A549 (cell line): ENCODE measurements at regions not wholly inside any gene's neighbourhood (a gene's known extent, or its start where the extent isn't known, plus 50 kb on each side); places are given as distances from the start of the nearest gene placed in this dataset.

ENCODE experiments used
- CTCF ChIP-seq: fragments of >200 bp; sonication (Bioruptor Twin); formaldehyde crosslinking; IDR thresholded peaks from 3 replicates; pipeline ENCODE4 v1.5.1; 2016
- ESRRA ChIP-seq: fragments of 150-350 bp; IDR thresholded peaks from 2 replicates; pipeline ENCODE4 v1.6.1; 2014; ENCODE audit warnings: mild to moderate bottlenecking, low read length, borderline replicate concordance
- POLR2A ChIP-seq: IDR thresholded peaks from 2 replicates; pipeline ENCODE4 v1.6.1; 2012; ENCODE audit warnings: mild to moderate bottlenecking, low read length

- TF ChIP-seq POLR2A = no peak
- no peak for TF ChIP-seq ESRRA
- TF ChIP-seq CTCF = no peak
These were observed 80.5 kb downstream of the BLTP1 start for GRCh38 chr4:122232633-122233032.
